Hepatocyte (in vitro differentiated cells): ENCODE measurements at regions not wholly inside any gene's neighbourhood (a gene's known extent, or its start where the extent isn't known, plus 50 kb on each side); places are given as distances from the start of the nearest gene placed in this dataset.

Experiments
- DNase-seq: peaks from one replicate; pipeline ENCODE4 v3.0.0-alpha.2; 2016; ENCODE audit warnings: low spot score
- H2AFZ ChIP-seq: fragments of 200-600 bp; sonication (generic); 2 replicates; pipeline ENCODE4 v1.6.0; 2016; ENCODE audit warnings: antibody characterized with exemption, mild to moderate bottlenecking
- H3K27ac ChIP-seq: fragments of 200-600 bp; sonication (generic); 2 replicates; pipeline ENCODE4 v1.5.1; 2016; ENCODE audit warnings: mild to moderate bottlenecking
- H3K27me3 ChIP-seq: fragments of 200-600 bp; sonication (generic); 2 replicates; pipeline ENCODE4 v1.6.1; 2016
- H3K36me3 ChIP-seq: fragments of 200-600 bp; sonication (generic); replicated peaks from 2 replicates; pipeline ENCODE4 v1.5.1; 2016; ENCODE audit warnings: low read depth; ENCODE audit not compliant: insufficient read depth
- H3K4me1 ChIP-seq: fragments of 200-600 bp; sonication (generic); 2 replicates; pipeline ENCODE4 v1.5.1; 2016; ENCODE audit warnings: mild to moderate bottlenecking, moderate library complexity; ENCODE audit not compliant: insufficient read depth
- H3K4me2 ChIP-seq: fragments of 200-600 bp; sonication (generic); 2 replicates; pipeline ENCODE4 v1.6.0; 2016
- H3K4me3 ChIP-seq: fragments of 200-600 bp; sonication (generic); 2 replicates; pipeline ENCODE4 v1.5.1; 2016; ENCODE audit warnings: mild to moderate bottlenecking
- H3K79me2 ChIP-seq: fragments of 200-600 bp; sonication (generic); 2 replicates; pipeline ENCODE4 v1.6.0; 2017; ENCODE audit warnings: mild to moderate bottlenecking
- H3K9me2 ChIP-seq: fragments of 200-600 bp; sonication (generic); replicated peaks from 2 replicates; pipeline ENCODE4 v1.6.0; 2017; ENCODE audit warnings: mild to moderate bottlenecking; ENCODE audit not compliant: insufficient read depth
- H3K9me3 ChIP-seq: fragments of 200-600 bp; sonication (generic); 2 replicates; pipeline ENCODE4 v1.5.1; 2016; ENCODE audit warnings: low read depth, mild to moderate bottlenecking
- H4K20me1 ChIP-seq: fragments of 200-600 bp; sonication (generic); 2 replicates; pipeline ENCODE4 v1.6.0; 2016; ENCODE audit warnings: mild to moderate bottlenecking; ENCODE audit not compliant: insufficient read depth, poor library complexity, severe bottlenecking
- EZH2 ChIP-seq: fragments of 200-600 bp; sonication (generic); IDR thresholded peaks from 2 replicates; pipeline ENCODE4 v1.6.1; 2016; ENCODE audit warnings: antibody characterized with exemption, mild to moderate bottlenecking, borderline replicate concordance
- EZH2phosphoT487 ChIP-seq: fragments of 200-600 bp; sonication (generic); IDR thresholded peaks from one replicate; pipeline ENCODE4 v1.6.1; 2018; ENCODE audit warnings: antibody characterized with exemption, mild to moderate bottlenecking, low read depth, moderate library complexity; ENCODE audit not compliant: unreplicated experiment, severe bottlenecking
- WGBS: methylation state at CpG from one replicate; pipeline ENCODE4 v1.1.6; 2016; ENCODE audit warnings: low lambda C conversion rate; ENCODE audit errors: missing lambda C conversion rate; 5-methylcytosine and 5-hydroxymethylcytosine counted together
- TF ChIP-seq, protein P1 (sequence below): fragments of 200-600 bp; sonication (generic); IDR thresholded peaks from 2 replicates; pipeline ENCODE4 v1.5.1; 2016; ENCODE audit warnings: antibody characterized with exemption, mild to moderate bottlenecking; ENCODE audit not compliant: poor library complexity

GRCh38 chr14:76323331-76324050 is 52.4 kb upstream of the ESRRB start:
- no peak for TF ChIP-seq EZH2phosphoT487
- TF ChIP-seq, protein P1, sequence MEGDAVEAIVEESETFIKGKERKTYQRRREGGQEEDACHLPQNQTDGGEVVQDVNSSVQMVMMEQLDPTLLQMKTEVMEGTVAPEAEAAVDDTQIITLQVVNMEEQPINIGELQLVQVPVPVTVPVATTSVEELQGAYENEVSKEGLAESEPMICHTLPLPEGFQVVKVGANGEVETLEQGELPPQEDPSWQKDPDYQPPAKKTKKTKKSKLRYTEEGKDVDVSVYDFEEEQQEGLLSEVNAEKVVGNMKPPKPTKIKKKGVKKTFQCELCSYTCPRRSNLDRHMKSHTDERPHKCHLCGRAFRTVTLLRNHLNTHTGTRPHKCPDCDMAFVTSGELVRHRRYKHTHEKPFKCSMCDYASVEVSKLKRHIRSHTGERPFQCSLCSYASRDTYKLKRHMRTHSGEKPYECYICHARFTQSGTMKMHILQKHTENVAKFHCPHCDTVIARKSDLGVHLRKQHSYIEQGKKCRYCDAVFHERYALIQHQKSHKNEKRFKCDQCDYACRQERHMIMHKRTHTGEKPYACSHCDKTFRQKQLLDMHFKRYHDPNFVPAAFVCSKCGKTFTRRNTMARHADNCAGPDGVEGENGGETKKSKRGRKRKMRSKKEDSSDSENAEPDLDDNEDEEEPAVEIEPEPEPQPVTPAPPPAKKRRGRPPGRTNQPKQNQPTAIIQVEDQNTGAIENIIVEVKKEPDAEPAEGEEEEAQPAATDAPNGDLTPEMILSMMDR = no peak
- no peak for TF ChIP-seq EZH2
- WGBS = 93% methylated on average over 6 of the region's 6 CpGs
- no peaks in the 10 kb centered on the region for H4K20me1 ChIP-seq

GRCh38 chr14:76324133-76324532 is 51.8 kb upstream of the ESRRB start:
- no peak overlapping the region for H3K4me3 ChIP-seq
- H3K9me2 ChIP-seq = no peaks in the 10 kb centered on the region
- TF ChIP-seq EZH2phosphoT487 (no peak), EZH2 (no peak)
- TF ChIP-seq, protein P1 = no peak
- no peak overlapping the region for H2AFZ ChIP-seq
- H3K9me3 ChIP-seq = no peaks in the 10 kb centered on the region
- no peak for DNase-seq
- no peak overlapping the region for H3K27ac ChIP-seq
- no peak overlapping the region for H3K4me2 ChIP-seq
- 87% methylated on average over 5 of the region's 5 CpGs for WGBS
- H3K36me3 ChIP-seq = no peaks in the 10 kb centered on the region
- H3K79me2 ChIP-seq = no peaks in the 10 kb centered on the region
- no peaks in the 10 kb centered on the region for H4K20me1 ChIP-seq
- no peaks in the 10 kb centered on the region for H3K4me1 ChIP-seq
- peaks cover 10% of the 10 kb centered on the region for H3K27me3 ChIP-seq

More at GRCh38 chr14:76323331-76324050, 52.4 kb upstream of the ESRRB start:
- Histone ChIP-seq H3K4me2 (no peak overlapping the region), H3K9me2 (no peaks in the 10 kb centered on the region), H3K4me1 (no peaks in the 10 kb centered on the region), H3K4me3 (no peak overlapping the region), H3K36me3 (no peaks in the 10 kb centered on the region), H2AFZ (no peak overlapping the region), H3K79me2 (no peaks in the 10 kb centered on the region), H3K27ac (no peak overlapping the region), H3K27me3 (peaks cover 3% of the 10 kb centered on the region), H3K9me3 (no peaks in the 10 kb centered on the region)
- DNase-seq = no peak
